HEK293T (cell line): ENCODE measurements at regions not wholly inside any gene's neighbourhood (a gene's known extent, or its start where the extent isn't known, plus 50 kb on each side); places are given as distances from the start of the nearest gene placed in this dataset.

ENCODE experiments used
- BHLHE40 ChIP-seq: fragments of 450-650 bp; IDR thresholded peaks from 2 replicates; pipeline ENCODE4 v1.6.1; 2016; ENCODE audit warnings: mild to moderate bottlenecking, moderate library complexity, borderline replicate concordance
- SP1 ChIP-seq: fragments of 450-650 bp; IDR thresholded peaks from 2 replicates; pipeline ENCODE4 v1.6.1; 2017
- SUZ12 ChIP-seq: fragments of 450-650 bp; IDR thresholded peaks from 2 replicates; pipeline ENCODE4 v1.6.1; 2016; ENCODE audit warnings: mild to moderate bottlenecking
- TARDBP ChIP-seq: fragments of 450-650 bp; IDR thresholded peaks from 2 replicates; pipeline ENCODE4 v1.6.1; 2016
- ZNF384 ChIP-seq: fragments of 450-650 bp; IDR thresholded peaks from 2 replicates; pipeline ENCODE4 v1.6.1; 2016

- no peak for TF ChIP-seq SP1
- no peak for TF ChIP-seq TARDBP
- TF ChIP-seq ZNF384, result no peak
- TF ChIP-seq BHLHE40, result no peak
- TF ChIP-seq SUZ12, result no peak
Observed at GRCh38 chr17:59451706-59452105, 113.7 kb upstream of the DHX40 start.
